Aorta (tissue), 5 donors: ENCODE measurements at regions not wholly inside any gene's neighbourhood (a gene's known extent, or its start where the extent isn't known, plus 50 kb on each side); places are given as distances from the start of the nearest gene placed in this dataset.

ENCODE experiments used
- ATAC-seq: fragments of 200-7000 bp; cut with Tn5 transposase; one replicate; pipeline ENCODE4 v1.9.1; 2022; ENCODE audit warnings: moderate library complexity; ENCODE audit not compliant: low FRiP score
- DNase-seq, 2 donors: peaks; one replicate each; pipeline ENCODE4 v3.0.0-alpha.2; 2020
- H3K27ac ChIP-seq, 2 donors: one replicate each; pipeline ENCODE4 v1.5.1; 2013; ENCODE audit warnings: low read length in 2 of 2, mild to moderate bottlenecking in 2 of 2, moderate library complexity in 2 of 2, control low read depth in 1 of 2, inconsistent platforms in 1 of 2, low read depth in 1 of 2
- H3K27me3 ChIP-seq, 2 donors: one replicate each; pipeline ENCODE4 v1.6.1; 2013; ENCODE audit warnings: control low read depth in 1 of 2, low read length in 1 of 2, mild to moderate bottlenecking in 1 of 2, moderate library complexity in 1 of 2; ENCODE audit not compliant: insufficient read depth in 2 of 2, control insufficient read depth in 1 of 2
- H3K36me3 ChIP-seq, 2 donors: one replicate each; pipeline ENCODE4 v1.6.1; 2013; ENCODE audit warnings: control low read depth in 1 of 2, low read length in 1 of 2, mild to moderate bottlenecking in 1 of 2; ENCODE audit not compliant: insufficient read depth in 2 of 2, control insufficient read depth in 1 of 2
- H3K4me1 ChIP-seq, 2 donors: one replicate each; pipeline ENCODE4 v1.6.1; 2013; ENCODE audit warnings: low read length in 2 of 2, control low read depth in 1 of 2, mild to moderate bottlenecking in 1 of 2, moderate library complexity in 1 of 2; ENCODE audit not compliant: insufficient read depth in 2 of 2, control insufficient read depth in 1 of 2
- H3K4me3 ChIP-seq, 2 donors: one replicate each; pipeline ENCODE4 v1.5.1; 2013; ENCODE audit warnings: low read length in 2 of 2, control low read depth in 1 of 2, mild to moderate bottlenecking in 1 of 2
- H3K9me3 ChIP-seq: one replicate; pipeline ENCODE4 v1.6.1; 2013; ENCODE audit warnings: mild to moderate bottlenecking, low read length; ENCODE audit not compliant: control insufficient read depth
- WGBS, 2 donors: extraction: QIAGEN DNeasy Blood & Tissue Kit; methylation state at CpG; one replicate each; pipeline ENCODE4 v1.1.7; 2013; 5-methylcytosine and 5-hydroxymethylcytosine counted together
- intact Hi-C, 2 donors: fragments of 100-400 bp; cut with DNase I; formaldehyde crosslinking; loops; one replicate each; pipeline versions ENCODE4 v1.14.2 to v1.15.0; 2022
- donor health status: healthy with polysubstance abuse.
- donor health status: Bipolar disorder and iron deficiency.
- donor health status: DM: no; HTN: no; CAD: no.
- donor health status: DM: no; HTN: no; CAD: no.
- donor health status: DM: yes; HTN: yes; CAD: no.

- Histone ChIP-seq H3K27ac (no peak overlapping the region), H3K4me1 (no peaks in the 10 kb centered on the region), H3K27me3 (no peaks in the 10 kb centered on the region), H3K36me3 (no peaks in the 10 kb centered on the region), H3K9me3 (no peaks in the 10 kb centered on the region), H3K4me3 (no peak overlapping the region)
- 79 to 86% methylated on average over 10 of the region's 10 CpGs for WGBS, 2 donors
- intact Hi-C loops, result no loop called here
- DNase-seq (no peak), ATAC-seq (no peak)
Measured at GRCh38 chr5:2391021-2391420, 360.5 kb downstream of the IRX2 start.

- Histone ChIP-seq H3K36me3 (no peaks in the 10 kb centered on the region), H3K9me3 (no peaks in the 10 kb centered on the region), H3K4me1 (no peaks in the 10 kb centered on the region), H3K27me3 (no peaks in the 10 kb centered on the region), H3K27ac (no peak overlapping the region), H3K4me3 (no peak overlapping the region)
- DNase-seq (no peak), ATAC-seq (no peak)
- WGBS, 2 donors, result 76 to 87% methylated on average over 2 of the region's 2 CpGs
- intact Hi-C loops, result no loop called here
Measured at GRCh38 chr5:2388571-2388970, 362.9 kb downstream of the IRX2 start.

- WGBS, 2 donors, result 9 to 13% methylated on average over 29 of the region's 29 CpGs
- DNase-seq (no peak), ATAC-seq (no peak)
- Histone ChIP-seq H3K36me3 (no peaks in the 10 kb centered on the region), H3K4me1 (no peaks in the 10 kb centered on the region), H3K4me3 (no peak overlapping the region), H3K27ac (no peak overlapping the region), H3K9me3 (no peaks in the 10 kb centered on the region), H3K27me3 (no peaks in the 10 kb centered on the region)
- intact Hi-C loops, result no loop called here
Measured at GRCh38 chr5:2387634-2388325, 363.7 kb downstream of the IRX2 start.

GRCh38 chr5:2387250-2387633, 364.2 kb downstream of the IRX2 start:
- WGBS, 2 donors, result 23 to 28% methylated on average over 11 of the region's 11 CpGs
- H3K27ac ChIP-seq, result no peak overlapping the region
- H3K27me3 ChIP-seq, result no peaks in the 10 kb centered on the region
- no peak overlapping the region for H3K4me3 ChIP-seq
- no peak for DNase-seq
- intact Hi-C loops, result no loop called here
- H3K36me3 ChIP-seq, result no peaks in the 10 kb centered on the region
- no peaks in the 10 kb centered on the region for H3K4me1 ChIP-seq
- no peak for ATAC-seq
- H3K9me3 ChIP-seq, result no peaks in the 10 kb centered on the region

GRCh38 chr5:2385818-2386217, 365.7 kb downstream of the IRX2 start:
- H3K27me3 ChIP-seq, result no peaks in the 10 kb centered on the region
- no peak for DNase-seq
- H3K36me3 ChIP-seq, result no peaks in the 10 kb centered on the region
- no peak overlapping the region for H3K27ac ChIP-seq
- WGBS, 2 donors, result 76 to 84% methylated on average over 3 of the region's 3 CpGs
- ATAC-seq, result no peak
- H3K4me3 ChIP-seq, result no peak overlapping the region
- H3K9me3 ChIP-seq, result no peaks in the 10 kb centered on the region
- H3K4me1 ChIP-seq, result no peaks in the 10 kb centered on the region
- intact Hi-C loops, result no loop called here

GRCh38 chr5:2383698-2384065, 367.8 kb downstream of the IRX2 start:
- Histone ChIP-seq H3K9me3 (no peaks in the 10 kb centered on the region), H3K4me1 (no peaks in the 10 kb centered on the region), H3K36me3 (no peaks in the 10 kb centered on the region), H3K27ac (no peak overlapping the region), H3K27me3 (no peaks in the 10 kb centered on the region), H3K4me3 (no peak overlapping the region)
- no peak for DNase-seq
- 64 to 65% methylated on average over 10 of the region's 10 CpGs for WGBS, 2 donors
- intact Hi-C loops, result no loop called here
- no peak for ATAC-seq

- Histone ChIP-seq H3K27ac (no peak overlapping the region), H3K27me3 (no peaks in the 10 kb centered on the region), H3K4me3 (no peak overlapping the region), H3K4me1 (no peaks in the 10 kb centered on the region), H3K36me3 (no peaks in the 10 kb centered on the region), H3K9me3 (no peaks in the 10 kb centered on the region)
- WGBS, 2 donors, result 64 to 65% methylated on average over 20 of the region's 20 CpGs
- intact Hi-C loops, result no loop called here
- ATAC-seq, result no peak
- DNase-seq, result no peak
Measured at GRCh38 chr5:2382776-2383697, 368.4 kb downstream of the IRX2 start.

- DNase-seq (no peak), ATAC-seq (no peak)
- intact Hi-C loops, result no loop called here
- Histone ChIP-seq H3K27me3 (no peaks in the 10 kb centered on the region), H3K4me3 (no peak overlapping the region), H3K36me3 (no peaks in the 10 kb centered on the region), H3K9me3 (no peaks in the 10 kb centered on the region), H3K4me1 (no peaks in the 10 kb centered on the region), H3K27ac (no peak overlapping the region)
- 84 to 87% methylated on average over 5 of the region's 5 CpGs for WGBS, 2 donors
Measured at GRCh38 chr5:2381861-2382260, 369.6 kb downstream of the IRX2 start.

GRCh38 chr5:2381070-2381469, 370.4 kb downstream of the IRX2 start:
- H3K9me3 ChIP-seq, result no peaks in the 10 kb centered on the region
- no peaks in the 10 kb centered on the region for H3K27me3 ChIP-seq
- H3K4me1 ChIP-seq, result no peaks in the 10 kb centered on the region
- DNase-seq (no peak), ATAC-seq (no peak)
- H3K4me3 ChIP-seq, result no peak overlapping the region
- H3K36me3 ChIP-seq, result no peaks in the 10 kb centered on the region
- 84 to 86% methylated on average over 7 of the region's 7 CpGs for WGBS, 2 donors
- intact Hi-C loops, result no loop called here
- H3K27ac ChIP-seq, result no peak overlapping the region
